HepG2 (cell line): ENCODE measurements at regions not wholly inside any gene's neighbourhood (a gene's known extent, or its start where the extent isn't known, plus 50 kb on each side); places are given as distances from the start of the nearest gene placed in this dataset.

Source experiments
- CREB1 ChIP-seq, 2 experiments: fragments of 450-650 bp in 1 of 2; IDR thresholded peaks; 2 replicates each; pipeline ENCODE4 v1.6.1; 2016 to 2017; ENCODE audit warnings: control low read depth in 1 of 2, mild to moderate bottlenecking in 1 of 2, missing compliant biosample characterization in 1 of 2, missing genetic modification characterization in 1 of 2
- EP300 ChIP-seq, 3 experiments: sonication (generic) in 1 of 3; formaldehyde crosslinking in 1 of 3; IDR thresholded peaks; 2 replicates each; pipeline versions ENCODE4 v1.5.1 to v1.6.1; 2011 to 2020; ENCODE audit warnings: low read depth in 2 of 3, low read length in 2 of 3, borderline replicate concordance in 1 of 3, improper control_type of control experiment in 1 of 3, mild to moderate bottlenecking in 1 of 3, missing genetic modification reagents in 1 of 3, moderate library complexity in 1 of 3
- ESRRA ChIP-seq: sonication (generic); formaldehyde crosslinking; IDR thresholded peaks from 2 replicates; pipeline ENCODE4 v1.5.1; 2020; ENCODE audit warnings: mild to moderate bottlenecking, low read depth, missing genetic modification reagents
- EZH2 ChIP-seq: conservative IDR thresholded peaks from 2 replicates; pipeline ENCODE4 v1.6.1; 2012; ENCODE audit warnings: mild to moderate bottlenecking, low read depth, low read length, moderate library complexity
- FOXM1 ChIP-seq: sonication (generic); formaldehyde crosslinking; IDR thresholded peaks from 2 replicates; pipeline ENCODE4 v1.5.0; 2020; ENCODE audit warnings: missing genetic modification reagents
- JUN ChIP-seq: sonication (generic); formaldehyde crosslinking; IDR thresholded peaks from 2 replicates; pipeline ENCODE4 v1.4.0; 2020; ENCODE audit warnings: mild to moderate bottlenecking, missing genetic modification reagents
- SIN3A ChIP-seq: IDR thresholded peaks from 2 replicates; pipeline ENCODE4 v1.6.1; 2011; ENCODE audit warnings: low read depth, mild to moderate bottlenecking, control low read depth, low read length, borderline replicate concordance
- SRSF9 ChIP-seq: fragments of 200-400 bp; formaldehyde crosslinking; IDR thresholded peaks from 2 replicates; pipeline ENCODE4 v1.6.1; 2018; ENCODE audit warnings: borderline replicate concordance, mild to moderate bottlenecking, low read depth, low read length; ENCODE audit not compliant: insufficient read depth, poor library complexity, severe bottlenecking
- UBTF ChIP-seq: sonication (generic); formaldehyde crosslinking; IDR thresholded peaks from 2 replicates; pipeline ENCODE4 v1.4.0; 2020; ENCODE audit warnings: mild to moderate bottlenecking, missing genetic modification reagents
- ZBTB33 ChIP-seq: sonication (generic); formaldehyde crosslinking; IDR thresholded peaks from 2 replicates; pipeline ENCODE4 v1.4.0; 2020; ENCODE audit warnings: missing genetic modification reagents
- ZNF326 ChIP-seq: sonication (generic); formaldehyde crosslinking; IDR thresholded peaks from 2 replicates; pipeline ENCODE4 v1.4.0; 2020; ENCODE audit warnings: missing genetic modification reagents, borderline replicate concordance
- ZZZ3 ChIP-seq: sonication (generic); formaldehyde crosslinking; IDR thresholded peaks from 2 replicates; pipeline ENCODE4 v1.4.0; 2020; ENCODE audit warnings: missing genetic modification reagents, mild to moderate bottlenecking, borderline replicate concordance
- TF ChIP-seq, protein P1 (sequence below): sonication (generic); formaldehyde crosslinking; IDR thresholded peaks from 2 replicates; pipeline ENCODE4 v1.5.0; 2020; ENCODE audit warnings: mild to moderate bottlenecking, missing genetic modification reagents, moderate library complexity
- TF ChIP-seq, protein P2 (sequence below): sonication (generic); formaldehyde crosslinking; IDR thresholded peaks from 2 replicates; pipeline ENCODE4 v1.4.0; 2020; ENCODE audit warnings: missing genetic modification reagents, borderline replicate concordance

DNA sequence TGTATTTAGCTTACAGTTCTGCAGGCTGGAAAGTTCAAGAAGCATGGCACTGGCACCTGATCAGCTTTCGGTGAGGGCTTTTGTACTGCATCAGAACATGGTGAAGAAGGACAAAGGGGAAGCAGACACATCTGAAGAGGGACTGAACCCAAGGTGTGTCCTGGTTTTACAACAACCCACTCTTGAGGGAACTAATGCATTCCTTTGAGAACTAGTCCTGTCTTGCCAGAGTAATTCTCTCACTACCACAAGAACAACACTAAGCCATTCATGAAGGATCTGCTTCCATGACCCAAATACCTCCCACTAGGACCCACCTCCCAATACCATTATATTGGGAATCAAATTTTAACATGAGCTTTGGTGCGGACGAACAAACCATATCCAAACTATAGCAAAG, 93.6 kb downstream of the RFC3 start:
- no peak for TF ChIP-seq ZNF326
- TF ChIP-seq SRSF9, result no peak
- TF ChIP-seq JUN (CRISPR knock-in tag), result no peak
- no peak for TF ChIP-seq FOXM1 (CRISPR knock-in tag)
- TF ChIP-seq ZZZ3 (CRISPR knock-in tag), result no peak
- no peak for TF ChIP-seq ESRRA (CRISPR knock-in tag)
- TF ChIP-seq, protein P1, sequence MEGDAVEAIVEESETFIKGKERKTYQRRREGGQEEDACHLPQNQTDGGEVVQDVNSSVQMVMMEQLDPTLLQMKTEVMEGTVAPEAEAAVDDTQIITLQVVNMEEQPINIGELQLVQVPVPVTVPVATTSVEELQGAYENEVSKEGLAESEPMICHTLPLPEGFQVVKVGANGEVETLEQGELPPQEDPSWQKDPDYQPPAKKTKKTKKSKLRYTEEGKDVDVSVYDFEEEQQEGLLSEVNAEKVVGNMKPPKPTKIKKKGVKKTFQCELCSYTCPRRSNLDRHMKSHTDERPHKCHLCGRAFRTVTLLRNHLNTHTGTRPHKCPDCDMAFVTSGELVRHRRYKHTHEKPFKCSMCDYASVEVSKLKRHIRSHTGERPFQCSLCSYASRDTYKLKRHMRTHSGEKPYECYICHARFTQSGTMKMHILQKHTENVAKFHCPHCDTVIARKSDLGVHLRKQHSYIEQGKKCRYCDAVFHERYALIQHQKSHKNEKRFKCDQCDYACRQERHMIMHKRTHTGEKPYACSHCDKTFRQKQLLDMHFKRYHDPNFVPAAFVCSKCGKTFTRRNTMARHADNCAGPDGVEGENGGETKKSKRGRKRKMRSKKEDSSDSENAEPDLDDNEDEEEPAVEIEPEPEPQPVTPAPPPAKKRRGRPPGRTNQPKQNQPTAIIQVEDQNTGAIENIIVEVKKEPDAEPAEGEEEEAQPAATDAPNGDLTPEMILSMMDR, result no peak
- TF ChIP-seq CREB1 (IDR thresholded peaks at IDR 0.05), result no peak
- TF ChIP-seq CREB1 (CRISPR knock-in tag; IDR thresholded peaks at IDR 0.05), result no peak
- TF ChIP-seq UBTF (CRISPR knock-in tag), result no peak
- TF ChIP-seq EP300 (IDR thresholded peaks at IDR 0.05; ENCODE audit: low read depth in 2 of 2, low read length in 2 of 2), result no peak
- TF ChIP-seq EP300 (CRISPR knock-in tag; IDR thresholded peaks at IDR 0.05; ENCODE audit: borderline replicate concordance), result no peak
- TF ChIP-seq EZH2, result no peak
- TF ChIP-seq SIN3A, result no peak
- TF ChIP-seq, protein P2, sequence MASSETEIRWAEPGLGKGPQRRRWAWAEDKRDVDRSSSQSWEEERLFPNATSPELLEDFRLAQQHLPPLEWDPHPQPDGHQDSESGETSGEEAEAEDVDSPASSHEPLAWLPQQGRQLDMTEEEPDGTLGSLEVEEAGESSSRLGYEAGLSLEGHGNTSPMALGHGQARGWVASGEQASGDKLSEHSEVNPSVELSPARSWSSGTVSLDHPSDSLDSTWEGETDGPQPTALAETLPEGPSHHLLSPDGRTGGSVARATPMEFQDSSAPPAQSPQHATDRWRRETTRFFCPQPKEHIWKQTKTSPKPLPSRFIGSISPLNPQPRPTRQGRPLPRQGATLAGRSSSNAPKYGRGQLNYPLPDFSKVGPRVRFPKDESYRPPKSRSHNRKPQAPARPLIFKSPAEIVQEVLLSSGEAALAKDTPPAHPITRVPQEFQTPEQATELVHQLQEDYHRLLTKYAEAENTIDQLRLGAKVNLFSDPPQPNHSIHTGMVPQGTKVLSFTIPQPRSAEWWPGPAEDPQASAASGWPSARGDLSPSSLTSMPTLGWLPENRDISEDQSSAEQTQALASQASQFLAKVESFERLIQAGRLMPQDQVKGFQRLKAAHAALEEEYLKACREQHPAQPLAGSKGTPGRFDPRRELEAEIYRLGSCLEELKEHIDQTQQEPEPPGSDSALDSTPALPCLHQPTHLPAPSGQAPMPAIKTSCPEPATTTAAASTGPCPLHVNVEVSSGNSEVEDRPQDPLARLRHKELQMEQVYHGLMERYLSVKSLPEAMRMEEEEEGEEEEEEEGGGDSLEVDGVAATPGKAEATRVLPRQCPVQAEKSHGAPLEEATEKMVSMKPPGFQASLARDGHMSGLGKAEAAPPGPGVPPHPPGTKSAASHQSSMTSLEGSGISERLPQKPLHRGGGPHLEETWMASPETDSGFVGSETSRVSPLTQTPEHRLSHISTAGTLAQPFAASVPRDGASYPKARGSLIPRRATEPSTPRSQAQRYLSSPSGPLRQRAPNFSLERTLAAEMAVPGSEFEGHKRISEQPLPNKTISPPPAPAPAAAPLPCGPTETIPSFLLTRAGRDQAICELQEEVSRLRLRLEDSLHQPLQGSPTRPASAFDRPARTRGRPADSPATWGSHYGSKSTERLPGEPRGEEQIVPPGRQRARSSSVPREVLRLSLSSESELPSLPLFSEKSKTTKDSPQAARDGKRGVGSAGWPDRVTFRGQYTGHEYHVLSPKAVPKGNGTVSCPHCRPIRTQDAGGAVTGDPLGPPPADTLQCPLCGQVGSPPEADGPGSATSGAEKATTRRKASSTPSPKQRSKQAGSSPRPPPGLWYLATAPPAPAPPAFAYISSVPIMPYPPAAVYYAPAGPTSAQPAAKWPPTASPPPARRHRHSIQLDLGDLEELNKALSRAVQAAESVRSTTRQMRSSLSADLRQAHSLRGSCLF (CRISPR knock-in tag), result no peak
- TF ChIP-seq ZBTB33 (CRISPR knock-in tag), result no peak
